ENCODE measurements at regions not wholly inside any gene's neighbourhood (a gene's known extent, or its start where the extent isn't known, plus 50 kb on each side); places are given as distances from the start of the nearest gene placed in this dataset.
"Not testable (repeated sequence)": the region's sequence is repeated elsewhere in the genome, so short reads cannot be mapped to it uniquely, and the experiment has no call there.

- no peak for DNase-seq
Observed at GRCh38 chr12:72869024-72869423, 596.9 kb downstream of the TRHDE start.

GRCh38 chr12:72872238-72872887 lies 600.2 kb downstream of the TRHDE start:
- DNase-seq = no peak

DNA sequence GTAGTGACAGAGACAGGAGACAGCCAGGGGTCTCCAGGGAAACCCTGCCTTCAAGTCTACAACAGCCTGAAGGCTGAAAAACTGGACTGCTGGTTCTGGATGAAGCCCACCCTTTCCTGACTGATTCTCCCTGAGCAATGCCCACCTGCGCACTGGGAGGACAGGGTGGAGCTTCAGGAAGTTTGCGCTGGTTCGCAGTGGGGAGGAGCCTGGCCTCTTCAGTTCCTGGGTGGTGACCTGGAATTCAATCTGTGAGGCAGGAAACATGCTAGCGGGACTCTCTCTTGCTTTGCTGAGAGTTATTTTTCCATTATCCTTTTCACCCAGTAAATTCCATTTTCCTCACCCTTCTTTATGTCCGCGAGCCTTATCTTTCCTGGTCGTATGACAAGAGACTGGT lies 600.8 kb downstream of the TRHDE start:
- no peak for DNase-seq

GRCh38 chr12:72876092-72876491 lies 603.9 kb downstream of the TRHDE start:
- no peak for DNase-seq

- no peak for DNase-seq
Observed at GRCh38 chr12:72888693-72889092, 616.5 kb downstream of the TRHDE start.

DNA sequence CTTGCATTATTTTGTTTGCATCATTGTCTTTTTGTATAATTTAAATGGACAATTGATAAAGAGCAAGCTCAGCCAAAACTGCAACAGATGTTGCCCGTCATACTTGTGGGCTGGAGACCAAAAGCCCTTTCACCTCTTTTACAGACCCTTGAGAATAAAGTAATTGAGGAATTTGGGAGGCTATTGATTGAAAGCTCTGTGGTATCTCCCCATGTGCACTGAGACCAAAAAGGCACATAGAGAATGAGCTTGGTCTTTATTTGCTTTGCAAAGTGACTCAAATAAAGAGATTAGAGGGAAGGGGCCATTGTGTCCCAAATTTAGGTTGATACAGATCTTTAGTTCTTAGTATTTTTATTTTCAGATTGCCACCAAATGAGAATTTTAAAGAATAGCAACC lies 617.6 kb downstream of the TRHDE start:
- DNase-seq = no peak

GRCh38 chr12:72901685-72902084 lies 629.5 kb downstream of the TRHDE start:
- DNase-seq = no peak

GRCh38 chr12:72925716-72926115 lies 653.5 kb downstream of the TRHDE start:
- no peak for DNase-seq

DNA sequence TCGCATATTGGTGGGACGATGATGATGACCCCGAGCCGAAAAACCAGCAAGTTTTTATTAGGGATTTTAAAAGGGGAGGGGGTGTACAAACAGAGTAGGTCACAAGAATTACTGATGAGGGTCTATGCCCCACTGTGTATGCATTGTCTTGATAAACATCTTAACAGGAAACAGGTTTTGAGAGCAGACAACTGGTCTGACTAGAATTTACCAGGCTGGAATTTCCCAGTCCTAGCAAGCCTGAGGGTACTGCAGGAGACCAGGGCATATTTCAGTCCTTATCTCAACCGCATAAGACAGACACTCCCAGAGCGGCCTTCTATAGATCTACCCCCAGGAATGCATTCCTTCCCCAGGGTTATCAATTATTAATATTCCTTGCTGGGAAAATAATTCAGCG lies 659.7 kb downstream of the TRHDE start:
- not testable (repeated sequence) for DNase-seq

- DNase-seq = no peak
Observed at GRCh38 chr12:72937486-72937885, 665.3 kb downstream of the TRHDE start.

DNA sequence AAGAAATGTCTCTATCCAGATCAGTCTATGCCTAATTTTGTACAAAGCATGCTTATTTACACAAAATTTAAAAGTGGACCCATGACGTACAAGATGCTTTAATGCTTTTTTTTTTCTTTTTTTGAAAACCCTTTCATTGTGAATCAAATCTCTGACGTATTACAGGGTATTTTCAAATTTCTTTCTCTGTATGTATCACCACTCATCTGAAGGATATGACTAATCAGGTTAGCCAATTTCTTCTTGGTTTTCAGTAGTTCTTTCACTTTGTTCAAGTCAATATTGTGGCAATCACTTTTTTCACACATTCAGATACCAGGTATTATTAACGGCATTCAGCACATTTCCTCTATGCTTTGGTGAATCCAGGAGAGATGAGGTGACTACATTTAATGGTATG lies 685.3 kb downstream of the TRHDE start:
- no peak for DNase-seq

DNA sequence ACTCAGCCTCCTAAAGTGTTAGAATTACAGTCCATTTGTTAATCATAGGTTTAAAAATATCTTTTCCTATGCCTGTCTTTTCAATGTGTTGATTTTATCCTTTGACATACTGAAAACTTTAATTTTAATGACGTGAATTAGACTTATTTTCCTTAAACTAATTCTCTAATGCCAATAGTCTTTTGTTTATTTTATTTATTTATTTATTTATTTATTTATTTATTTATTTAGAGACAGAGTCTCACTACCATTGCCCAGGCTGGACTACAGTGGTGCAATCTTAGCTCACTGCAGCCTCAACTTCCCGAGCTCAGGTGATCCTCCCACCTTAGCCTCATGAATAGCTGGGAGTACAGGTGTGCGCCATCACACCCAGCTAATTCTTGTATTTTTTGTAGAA lies 694.5 kb downstream of the TRHDE start:
- DNase-seq = no peak

DNA sequence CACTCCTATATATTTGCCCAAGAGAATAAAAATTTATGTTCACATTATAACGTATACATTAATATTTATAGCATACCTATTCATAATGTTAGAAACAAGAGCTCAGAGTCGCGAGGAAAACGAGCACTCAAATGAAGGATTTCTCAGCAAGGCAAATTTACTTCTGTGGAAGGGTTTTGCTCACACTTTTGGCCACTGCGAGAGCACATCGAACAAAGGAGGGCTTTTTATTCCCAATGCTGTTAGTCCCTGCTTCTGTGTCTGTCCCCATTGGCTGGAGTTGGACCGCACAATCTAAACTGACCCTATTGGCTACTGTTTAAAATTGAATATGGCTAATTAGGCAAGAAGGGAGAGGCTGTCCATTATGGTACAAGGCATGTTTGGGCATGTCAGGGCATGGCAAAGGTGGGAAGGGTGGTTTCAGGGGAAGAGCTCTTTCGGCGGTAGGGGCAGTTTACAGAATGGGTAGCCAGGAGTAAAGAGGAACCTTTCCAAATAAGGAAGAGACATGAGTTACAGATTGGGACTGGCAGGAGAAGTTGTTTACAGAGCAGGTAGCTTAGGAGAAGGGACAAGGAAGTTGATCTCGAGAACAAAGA lies 702.9 kb downstream of the TRHDE start:
- DNase-seq = no peak

GRCh38 chr12:72978999-72979398 lies 706.8 kb downstream of the TRHDE start:
- DNase-seq = no peak

GRCh38 chr12:72982356-72982755 lies 710.2 kb downstream of the TRHDE start:
- DNase-seq = no peak

DNA sequence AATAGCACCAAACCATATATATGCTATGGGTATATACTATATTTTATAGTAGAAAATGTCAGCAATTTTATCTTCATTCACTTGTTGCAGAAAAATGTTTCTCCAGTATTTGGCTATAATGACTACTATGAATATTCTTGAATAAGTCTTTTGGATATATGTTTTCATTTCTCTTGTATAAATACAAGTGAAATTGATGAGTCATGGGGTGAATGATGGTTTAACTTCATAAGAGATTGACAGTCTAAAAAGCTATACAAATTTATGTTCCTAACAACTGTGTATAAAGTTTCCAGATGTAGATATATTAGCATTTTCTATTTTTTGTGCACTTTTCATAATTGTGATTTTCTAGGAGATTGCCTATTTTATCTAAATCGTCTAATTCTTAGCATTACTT lies 714.8 kb downstream of the TRHDE start:
- DNase-seq = no peak

GRCh38 chr12:72989458-72989947 lies 717.3 kb downstream of the TRHDE start:
- no peak for DNase-seq

DNA sequence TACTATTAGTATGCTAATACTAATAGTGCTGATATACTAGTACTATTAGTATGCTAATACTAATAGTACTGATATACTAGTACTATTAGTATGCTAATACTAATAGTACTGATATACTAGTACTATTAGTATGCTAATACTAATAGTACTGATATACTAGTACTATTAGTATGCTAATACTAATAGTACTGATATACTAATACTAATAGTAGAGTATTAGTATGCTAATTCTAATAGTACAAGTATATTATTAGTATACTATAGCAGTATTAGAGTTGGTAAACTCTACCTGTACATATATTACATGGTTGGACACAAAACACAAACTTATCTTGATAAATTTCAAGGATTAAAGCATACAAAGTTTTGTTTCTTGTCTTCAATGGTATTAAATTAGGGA lies 722.9 kb downstream of the TRHDE start:
- not testable (repeated sequence) for DNase-seq

GRCh38 chr12:72995616-72996015 lies 723.4 kb downstream of the TRHDE start:
- no peak for DNase-seq

- DNase-seq = not testable (repeated sequence)
Observed at GRCh38 chr12:73001806-73002205, 729.6 kb downstream of the TRHDE start.

DNA sequence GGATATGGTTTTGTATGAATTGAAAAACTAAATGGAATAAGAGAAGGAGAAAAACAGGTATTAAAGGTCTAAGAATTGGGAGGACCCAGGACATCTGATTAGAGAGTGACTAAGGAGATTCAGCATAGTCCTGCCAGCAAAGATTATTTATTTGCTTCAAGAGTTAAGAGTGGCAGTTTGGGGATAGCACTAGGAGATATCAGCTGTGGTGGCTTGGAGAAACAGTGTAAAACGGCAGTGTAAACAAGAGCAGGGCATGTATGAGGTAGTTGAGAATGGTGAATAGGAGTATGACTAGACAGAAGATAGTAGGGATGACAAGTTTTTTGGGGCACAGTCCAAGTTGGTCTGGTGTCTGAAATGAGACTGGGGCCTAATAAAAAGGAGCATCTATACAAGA lies 730.3 kb downstream of the TRHDE start:
- DNase-seq = not testable (repeated sequence)

DNA sequence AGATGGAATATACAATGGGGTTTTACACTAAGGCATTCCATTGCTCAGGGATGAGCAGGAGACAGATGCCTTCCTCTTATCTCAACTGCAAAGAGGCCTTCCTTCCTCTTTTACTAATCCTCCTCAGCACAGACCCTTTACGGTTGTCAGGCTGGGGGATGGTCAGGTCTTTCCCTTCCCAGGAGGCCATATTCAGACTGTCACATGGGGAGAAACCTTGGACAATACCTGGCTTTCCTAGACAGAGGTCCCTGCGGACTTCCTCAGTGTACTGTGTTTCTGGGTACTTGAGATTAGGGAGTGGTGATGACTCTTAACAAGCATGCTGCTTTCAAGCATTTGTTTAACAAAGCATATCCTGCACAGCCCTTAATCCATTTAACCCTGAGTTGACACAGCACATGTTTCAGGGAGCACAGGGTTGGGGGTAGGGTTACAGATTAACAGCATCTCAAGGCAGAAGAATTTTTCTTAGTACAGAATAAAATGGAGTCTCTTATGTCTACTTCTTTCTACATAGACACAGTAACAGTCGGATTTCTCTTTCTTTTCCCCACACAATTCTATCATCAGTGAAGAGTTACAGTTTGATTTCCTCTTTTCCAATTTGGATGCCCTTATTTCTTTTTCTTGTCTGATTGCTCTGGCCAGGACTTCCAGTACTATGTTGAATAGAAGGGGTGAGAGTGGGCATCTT lies 737.1 kb downstream of the TRHDE start:
- DNase-seq = not testable (repeated sequence)

GRCh38 chr12:73017981-73018380 lies 745.8 kb downstream of the TRHDE start:
- DNase-seq = no peak

GRCh38 chr12:73053893-73054292 lies 781.7 kb downstream of the TRHDE start:
- DNase-seq = no peak
